MG63 (cell line): ENCODE measurements at regions not wholly inside any gene's neighbourhood (a gene's known extent, or its start where the extent isn't known, plus 50 kb on each side); places are given as distances from the start of the nearest gene placed in this dataset.
A peak's percentile ranks its signal among the peaks of the same experiment; 100 is the strongest.

ENCODE experiments used
- DNase-seq: peaks from one replicate; pipeline ENCODE4 v3.0.0-alpha.2; 2020
- H3K27me3 ChIP-seq: fragments of 250-450 bp; sonication (Bioruptor Pico); 2 replicates; pipeline ENCODE4 v1.5.1; 2020; ENCODE audit warnings: mild to moderate bottlenecking, moderate library complexity
- H3K36me3 ChIP-seq: fragments of 250-450 bp; sonication (Bioruptor Pico); 2 replicates; pipeline ENCODE4 v1.5.1; 2020; ENCODE audit warnings: mild to moderate bottlenecking, moderate library complexity
- H3K4me3 ChIP-seq: fragments of 250-450 bp; sonication (Bioruptor Pico); 2 replicates; pipeline ENCODE4 v1.5.1; 2020; ENCODE audit warnings: mild to moderate bottlenecking, moderate library complexity
- H3K9me3 ChIP-seq: fragments of 250-450 bp; sonication (Bioruptor Pico); 2 replicates; pipeline ENCODE4 v1.5.1; 2020; ENCODE audit warnings: mild to moderate bottlenecking, moderate library complexity

GRCh38 chr15:39235084-39235795, 345.6 kb upstream of the THBS1 start:
- no peak for DNase-seq
- Histone ChIP-seq H3K9me3 (peaks cover 3% of the 10 kb centered on the region), H3K36me3 (no peaks in the 10 kb centered on the region), H3K27me3 (no peaks in the 10 kb centered on the region), H3K4me3 (no peak overlapping the region)

DNA sequence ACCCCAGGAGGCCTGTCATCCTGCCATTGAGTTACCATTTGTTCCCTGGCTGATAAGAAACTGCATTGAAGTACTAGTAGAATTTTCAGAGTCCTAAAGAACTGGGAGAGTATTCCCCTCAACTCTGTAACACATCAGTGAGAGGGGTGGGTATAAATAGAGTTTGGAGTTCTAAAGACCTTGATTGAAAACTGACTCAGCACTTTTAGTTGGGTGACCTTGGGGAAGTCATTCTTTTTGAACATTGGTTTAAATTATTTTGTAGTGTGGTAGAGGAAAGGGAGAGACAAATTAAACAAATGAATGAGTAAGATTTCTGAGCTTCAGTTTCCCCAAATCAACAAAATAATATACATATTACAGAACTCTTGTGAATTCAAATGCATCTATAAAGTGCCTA, 344.5 kb upstream of the THBS1 start:
- no peaks in the 10 kb centered on the region for H3K36me3 ChIP-seq
- no peaks in the 10 kb centered on the region for H3K27me3 ChIP-seq
- H3K9me3 ChIP-seq: peaks cover 3% of the 10 kb centered on the region
- no peak overlapping the region for H3K4me3 ChIP-seq
- no peak for DNase-seq

- no peak overlapping the region for H3K4me3 ChIP-seq
- peaks cover 3% of the 10 kb centered on the region for H3K9me3 ChIP-seq
- no peak for DNase-seq
- H3K36me3 ChIP-seq: no peaks in the 10 kb centered on the region
- H3K27me3 ChIP-seq: no peaks in the 10 kb centered on the region
These were observed 342.4 kb upstream of the THBS1 start for GRCh38 chr15:39238443-39238842.

DNA sequence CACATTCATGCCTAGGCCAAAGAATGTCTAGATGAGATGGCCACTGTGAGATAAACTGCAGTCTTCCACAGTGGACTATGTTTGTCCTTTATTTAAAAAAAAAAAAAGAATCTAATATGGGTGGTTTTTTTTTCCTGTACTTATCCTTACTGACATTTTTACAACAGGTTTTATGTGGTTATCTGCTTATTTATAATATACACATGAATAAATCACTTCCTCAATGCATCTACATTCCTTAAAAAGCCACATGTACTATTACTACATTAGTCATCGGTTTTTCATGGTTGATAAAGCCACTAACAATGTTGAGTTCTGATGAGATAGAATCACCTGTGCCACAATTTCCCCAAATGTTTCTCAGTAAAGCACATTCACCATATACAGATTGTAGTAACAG, 341.3 kb upstream of the THBS1 start:
- no peak for DNase-seq
- H3K4me3 ChIP-seq: no peak overlapping the region
- H3K36me3 ChIP-seq: no peaks in the 10 kb centered on the region
- H3K9me3 ChIP-seq: peaks cover 3% of the 10 kb centered on the region
- H3K27me3 ChIP-seq: no peaks in the 10 kb centered on the region

- H3K9me3 ChIP-seq: peaks cover 4% of the 10 kb centered on the region; the same call in 1 of the 2 replicates
- no peaks in the 10 kb centered on the region for H3K36me3 ChIP-seq
- DNase-seq: peak; percentile 79
- no peak overlapping the region for H3K4me3 ChIP-seq
- no peaks in the 10 kb centered on the region for H3K27me3 ChIP-seq
These were observed 338.5 kb upstream of the THBS1 start for GRCh38 chr15:39242345-39242744.

GRCh38 chr15:39243396-39243795, 337.5 kb upstream of the THBS1 start:
- Histone ChIP-seq H3K27me3 (no peaks in the 10 kb centered on the region), H3K36me3 (no peaks in the 10 kb centered on the region), H3K9me3 (peaks cover 4% of the 10 kb centered on the region; the same call in 1 of the 2 replicates), H3K4me3 (no peak overlapping the region)
- no peak for DNase-seq

- no peak for DNase-seq
- H3K9me3 ChIP-seq: peaks cover 4% of the 10 kb centered on the region; the same call in 1 of the 2 replicates
- no peaks in the 10 kb centered on the region for H3K36me3 ChIP-seq
- H3K4me3 ChIP-seq: no peak overlapping the region
- no peaks in the 10 kb centered on the region for H3K27me3 ChIP-seq
These were observed 336.1 kb upstream of the THBS1 start for GRCh38 chr15:39244776-39245175.

DNA sequence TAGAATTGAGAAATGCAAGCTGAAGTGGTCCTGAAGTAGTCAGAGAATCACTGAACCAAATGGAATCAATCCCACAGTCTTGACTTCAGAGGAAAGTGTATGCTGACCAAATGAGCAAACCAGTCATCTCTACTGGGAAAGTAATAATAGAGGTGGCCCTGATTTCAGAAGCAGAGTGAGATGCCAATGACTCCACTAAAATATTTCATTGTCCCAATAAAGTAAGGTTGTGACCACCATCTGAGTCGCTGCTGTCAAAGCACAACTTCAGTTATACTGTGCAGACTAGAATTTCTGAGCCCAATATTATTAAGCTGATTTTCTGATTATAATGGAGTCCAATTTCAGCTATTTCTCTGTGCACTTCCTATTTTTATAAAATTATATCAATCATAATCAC, 334.4 kb upstream of the THBS1 start:
- DNase-seq: no peak
- H3K9me3 ChIP-seq: peaks cover 4% of the 10 kb centered on the region; the same call in 1 of the 2 replicates
- H3K4me3 ChIP-seq: no peak overlapping the region
- H3K36me3 ChIP-seq: no peaks in the 10 kb centered on the region
- H3K27me3 ChIP-seq: no peaks in the 10 kb centered on the region

- H3K4me3 ChIP-seq: no peak overlapping the region
- no peak for DNase-seq
- peaks cover 4% of the 10 kb centered on the region; the same call in 1 of the 2 replicates for H3K9me3 ChIP-seq
- no peaks in the 10 kb centered on the region for H3K36me3 ChIP-seq
- H3K27me3 ChIP-seq: no peaks in the 10 kb centered on the region
These were observed 333.3 kb upstream of the THBS1 start for GRCh38 chr15:39247574-39247973.

DNA sequence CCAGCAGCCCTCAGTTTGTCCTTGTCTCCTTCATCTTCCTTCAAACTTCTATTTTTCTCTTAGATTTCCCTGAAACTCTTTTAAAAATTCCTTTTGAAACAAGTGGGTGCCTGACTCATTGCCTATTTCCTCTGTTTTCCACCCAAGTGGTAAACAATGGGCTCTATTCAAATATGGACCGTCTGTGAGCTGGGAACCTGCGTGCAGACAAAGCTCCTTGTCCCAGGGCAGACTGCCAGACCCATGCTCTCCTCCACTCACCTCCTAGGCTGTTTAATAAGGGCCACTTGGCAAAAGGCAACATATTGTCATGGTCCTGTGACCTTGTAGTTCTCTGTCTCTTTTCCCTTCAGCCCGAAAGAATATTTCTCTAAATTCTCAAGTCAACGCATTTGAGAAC, 332.7 kb upstream of the THBS1 start:
- Histone ChIP-seq H3K4me3 (no peak overlapping the region), H3K27me3 (no peaks in the 10 kb centered on the region), H3K9me3 (peaks cover 4% of the 10 kb centered on the region; the same call in 1 of the 2 replicates), H3K36me3 (no peaks in the 10 kb centered on the region)
- DNase-seq: peak; percentile 69

DNA sequence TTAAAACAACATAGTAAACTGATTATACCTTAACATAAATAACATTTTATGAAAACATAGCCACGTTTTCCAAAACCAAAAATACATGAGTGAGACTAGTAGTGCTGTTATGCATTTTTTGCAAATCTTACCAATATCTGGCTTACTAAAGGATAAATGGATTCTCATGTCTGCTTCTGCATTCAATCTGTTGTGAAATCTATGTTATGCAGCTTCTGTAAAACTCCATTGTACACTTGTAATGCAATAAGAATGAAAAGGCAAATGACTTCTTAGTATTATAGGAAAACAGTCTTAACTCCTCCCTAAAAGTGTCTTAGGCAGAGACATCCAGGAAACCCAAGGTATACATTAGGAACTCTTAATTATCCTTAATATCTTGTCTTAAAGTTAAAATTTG, 330.9 kb upstream of the THBS1 start:
- Histone ChIP-seq H3K27me3 (no peaks in the 10 kb centered on the region), H3K9me3 (peaks cover 4% of the 10 kb centered on the region; the same call in 1 of the 2 replicates), H3K36me3 (no peaks in the 10 kb centered on the region), H3K4me3 (no peak overlapping the region)
- no peak for DNase-seq

DNA sequence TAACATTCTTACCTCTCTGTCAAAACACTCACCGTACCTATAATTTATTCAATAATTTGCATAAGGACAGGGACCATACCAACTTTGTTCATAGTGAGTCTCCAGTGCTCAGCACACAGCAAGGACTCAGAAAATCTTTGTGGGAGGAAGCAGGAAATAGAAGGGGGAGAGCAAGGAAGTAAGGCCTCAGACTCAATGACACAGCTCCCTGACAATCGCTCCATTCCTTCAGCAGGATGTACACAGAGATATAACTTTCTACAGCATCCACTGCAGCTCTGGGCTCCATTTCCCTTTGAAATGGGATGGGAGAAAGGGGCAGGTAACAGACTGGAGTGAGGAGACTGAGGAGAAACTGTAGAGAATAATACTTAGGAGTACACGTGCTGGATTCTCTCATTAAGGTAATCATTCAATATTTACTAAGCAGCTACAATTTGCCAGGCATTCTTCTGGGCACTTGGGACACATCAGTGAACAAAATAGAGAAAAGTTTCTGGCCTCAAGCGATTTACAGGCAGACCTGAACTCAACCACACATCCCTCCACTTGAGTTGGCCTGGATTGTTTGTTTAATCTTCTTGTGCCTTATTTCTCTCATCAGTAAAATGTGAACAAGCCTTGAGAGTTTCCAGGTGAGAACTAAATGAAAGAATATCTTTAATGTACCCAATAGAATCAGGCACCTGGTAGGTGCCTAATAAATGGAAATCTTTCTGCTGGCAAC, 330.3 kb upstream of the THBS1 start:
- Histone ChIP-seq H3K9me3 (peaks cover 4% of the 10 kb centered on the region; the same call in 1 of the 2 replicates), H3K36me3 (no peaks in the 10 kb centered on the region), H3K4me3 (no peak overlapping the region), H3K27me3 (no peaks in the 10 kb centered on the region)
- DNase-seq: no peak

DNA sequence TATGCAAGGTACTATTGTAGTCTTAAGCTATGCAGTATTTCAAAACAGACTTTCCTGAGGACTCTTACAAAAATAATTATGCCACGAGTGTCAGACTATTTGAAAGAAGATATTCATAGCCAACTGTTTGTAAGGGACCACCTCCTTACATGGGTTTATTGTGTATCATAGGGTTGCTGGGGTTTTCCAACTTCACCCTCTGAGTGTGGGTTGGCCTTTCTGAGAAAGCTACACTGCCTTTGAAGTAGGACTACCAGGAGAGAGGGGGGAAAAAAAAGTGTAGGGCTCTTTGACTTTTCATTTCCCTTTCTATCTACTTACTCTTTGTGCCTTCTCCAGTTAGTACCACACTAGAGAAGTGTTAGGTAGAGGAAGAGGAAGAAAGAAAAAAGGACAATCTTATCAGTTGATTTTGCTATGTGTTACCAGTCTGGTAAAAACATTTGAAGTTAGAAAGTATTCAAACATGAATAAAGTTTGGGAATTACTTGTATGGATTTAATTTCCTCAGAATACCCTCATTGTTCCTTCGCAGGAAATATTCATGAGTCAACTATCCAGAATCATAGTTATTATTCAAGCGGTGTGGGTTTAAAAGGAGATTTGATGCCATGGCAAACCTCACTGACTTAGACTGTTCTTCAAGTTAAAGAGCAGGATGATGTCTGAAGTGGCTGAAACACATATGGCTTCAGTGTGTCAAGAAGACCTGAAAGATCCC, 329.3 kb upstream of the THBS1 start:
- Histone ChIP-seq H3K27me3 (no peaks in the 10 kb centered on the region), H3K9me3 (no peaks in the 10 kb centered on the region), H3K4me3 (no peak overlapping the region), H3K36me3 (no peaks in the 10 kb centered on the region)
- DNase-seq: no peak

DNA sequence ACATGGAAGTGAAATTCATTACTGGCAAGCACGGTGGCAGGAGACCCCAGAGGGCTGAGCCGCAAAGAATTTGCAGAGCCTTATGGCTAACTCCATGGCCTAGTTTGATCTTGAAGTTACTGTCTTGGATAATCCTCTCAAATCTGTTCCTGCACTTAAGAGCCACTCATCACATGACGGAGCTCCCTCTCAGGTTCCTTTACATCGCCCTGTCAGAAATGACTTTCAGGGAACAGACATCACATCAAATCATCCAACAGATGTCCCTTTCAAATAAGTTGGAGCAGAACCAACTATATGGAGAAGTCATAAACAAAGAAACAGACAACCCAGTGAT, 328.8 kb upstream of the THBS1 start:
- DNase-seq: no peak

DNA sequence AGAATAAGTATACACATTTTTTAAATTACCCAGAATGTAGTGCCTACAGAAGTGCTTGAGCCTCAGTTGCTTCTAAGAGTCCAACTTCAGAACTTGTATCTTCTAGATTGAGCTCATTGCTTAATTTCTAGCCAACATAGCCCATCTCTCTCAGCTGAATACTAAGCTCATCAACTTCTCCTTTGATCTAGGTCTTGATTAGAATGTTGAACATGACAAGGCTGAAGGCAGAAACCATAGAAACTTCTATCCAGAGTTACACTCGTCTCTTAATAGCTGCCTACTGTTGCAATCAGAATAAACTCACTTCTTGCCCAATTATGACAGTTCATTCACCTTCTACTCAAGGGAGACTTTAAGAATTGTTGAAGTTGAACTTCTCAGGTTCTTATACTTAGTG, 327.3 kb upstream of the THBS1 start:
- no peaks in the 10 kb centered on the region for H3K9me3 ChIP-seq
- DNase-seq: no peak
- no peaks in the 10 kb centered on the region for H3K36me3 ChIP-seq
- no peaks in the 10 kb centered on the region for H3K27me3 ChIP-seq
- H3K4me3 ChIP-seq: no peak overlapping the region

More for the DNA sequence above, 328.8 kb upstream of the THBS1 start:
- Histone ChIP-seq H3K36me3 (no peaks in the 10 kb centered on the region), H3K4me3 (no peak overlapping the region), H3K27me3 (no peaks in the 10 kb centered on the region), H3K9me3 (no peaks in the 10 kb centered on the region)

GRCh38 chr15:39254181-39254580, 326.7 kb upstream of the THBS1 start:
- Histone ChIP-seq H3K27me3 (no peaks in the 10 kb centered on the region), H3K4me3 (no peak overlapping the region), H3K36me3 (no peaks in the 10 kb centered on the region), H3K9me3 (no peaks in the 10 kb centered on the region)
- DNase-seq: no peak

GRCh38 chr15:39255760-39256159, 325.1 kb upstream of the THBS1 start:
- H3K36me3 ChIP-seq: no peaks in the 10 kb centered on the region
- no peaks in the 10 kb centered on the region for H3K27me3 ChIP-seq
- DNase-seq: no peak
- H3K9me3 ChIP-seq: no peaks in the 10 kb centered on the region
- no peak overlapping the region for H3K4me3 ChIP-seq
